RWPE2 (cell line): ENCODE measurements at regions not wholly inside any gene's neighbourhood (a gene's known extent, or its start where the extent isn't known, plus 50 kb on each side); places are given as distances from the start of the nearest gene placed in this dataset.
"Not testable (repeated sequence)": the region's sequence is repeated elsewhere in the genome, so short reads cannot be mapped to it uniquely, and the experiment has no call there.

Experiments
- ATAC-seq: fragments of 200-7000 bp; cut with Tn5 transposase; 3 replicates; pipeline ENCODE4 v1.9.1; 2021; ENCODE audit warnings: low read depth
- DNase-seq: peaks from one replicate; pipeline ENCODE4 v3.0.0-alpha.2; 2020; ENCODE audit warnings: low spot score
- H3K27ac ChIP-seq: fragments of 450-650 bp; 2 replicates; pipeline ENCODE4 v1.5.1; 2017; ENCODE audit warnings: mild to moderate bottlenecking; ENCODE audit not compliant: poor library complexity, severe bottlenecking
- H3K27me3 ChIP-seq: fragments of 250-450 bp; sonication (Bioruptor Pico); 2 replicates; pipeline ENCODE4 v1.5.1; 2021; ENCODE audit warnings: mild to moderate bottlenecking, moderate library complexity; ENCODE audit not compliant: insufficient read depth, poor library complexity, severe bottlenecking
- H3K36me3 ChIP-seq: fragments of 250-450 bp; sonication (Bioruptor Pico); 2 replicates; pipeline ENCODE4 v1.5.1; 2020; ENCODE audit warnings: low read depth, mild to moderate bottlenecking, moderate library complexity
- H3K4me1 ChIP-seq: fragments of 250-450 bp; sonication (Bioruptor Pico); 2 replicates; pipeline ENCODE4 v1.5.1; 2021; ENCODE audit warnings: mild to moderate bottlenecking, moderate library complexity; ENCODE audit not compliant: insufficient read depth, poor library complexity, severe bottlenecking
- H3K4me3 ChIP-seq: fragments of 250-450 bp; sonication (Bioruptor Pico); 2 replicates; pipeline ENCODE4 v1.5.1; 2021; ENCODE audit warnings: mild to moderate bottlenecking, moderate library complexity; ENCODE audit not compliant: severe bottlenecking
- H3K9me3 ChIP-seq: fragments of 250-450 bp; sonication (Bioruptor Pico); 2 replicates; pipeline ENCODE4 v1.5.1; 2021; ENCODE audit warnings: mild to moderate bottlenecking, moderate library complexity; ENCODE audit not compliant: severe bottlenecking
- CTCF ChIP-seq: fragments of 450-650 bp; IDR thresholded peaks from one replicate; pipeline ENCODE4 v1.5.1; 2017; ENCODE audit warnings: mild to moderate bottlenecking, moderate library complexity; ENCODE audit not compliant: poor library complexity, severe bottlenecking

GRCh38 chr5:104345222-104346016 is 782.8 kb upstream of the NUDT12 start:
- no peak for DNase-seq
- no peak for TF ChIP-seq CTCF
- no peak overlapping the region for H3K4me3 ChIP-seq
- H3K9me3 ChIP-seq: no peaks in the 10 kb centered on the region
- peaks cover 3% of the 10 kb centered on the region for H3K27me3 ChIP-seq
- no peak for ATAC-seq
- H3K27ac ChIP-seq: no peak overlapping the region
- no peaks in the 10 kb centered on the region for H3K36me3 ChIP-seq
- H3K4me1 ChIP-seq: no peaks in the 10 kb centered on the region

DNA sequence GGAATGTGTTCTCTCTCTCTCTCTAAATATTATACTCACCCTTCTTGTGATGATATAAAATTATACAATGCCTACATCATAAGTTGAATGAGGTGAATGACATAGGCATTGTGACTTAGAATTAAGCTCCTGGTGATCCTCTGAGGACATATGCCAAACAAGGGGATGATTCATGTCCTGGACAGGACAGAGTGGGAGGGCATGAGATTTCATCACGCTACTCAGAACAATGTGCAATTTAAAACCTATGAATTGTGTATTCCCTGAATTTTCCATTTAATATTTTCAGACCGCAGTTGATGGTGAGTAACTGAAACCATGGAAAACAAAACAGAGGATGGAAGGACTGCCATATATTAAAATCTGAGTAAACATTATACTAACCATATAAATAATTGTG is 782.2 kb upstream of the NUDT12 start:
- DNase-seq: no peak
- Histone ChIP-seq H3K9me3 (no peaks in the 10 kb centered on the region), H3K36me3 (no peaks in the 10 kb centered on the region), H3K27me3 (peaks cover 3% of the 10 kb centered on the region), H3K4me1 (no peaks in the 10 kb centered on the region), H3K4me3 (no peak overlapping the region), H3K27ac (no peak overlapping the region)
- peak; percentile 80 for ATAC-seq
- no peak for TF ChIP-seq CTCF

- no peak for TF ChIP-seq CTCF
- Histone ChIP-seq H3K27ac (no peak overlapping the region), H3K4me3 (no peak overlapping the region), H3K9me3 (no peaks in the 10 kb centered on the region), H3K36me3 (no peaks in the 10 kb centered on the region), H3K4me1 (no peaks in the 10 kb centered on the region), H3K27me3 (peaks cover 9% of the 10 kb centered on the region)
- ATAC-seq (no peak), DNase-seq (no peak)
Measured at GRCh38 chr5:104327801-104328200, 765.2 kb upstream of the NUDT12 start.

DNA sequence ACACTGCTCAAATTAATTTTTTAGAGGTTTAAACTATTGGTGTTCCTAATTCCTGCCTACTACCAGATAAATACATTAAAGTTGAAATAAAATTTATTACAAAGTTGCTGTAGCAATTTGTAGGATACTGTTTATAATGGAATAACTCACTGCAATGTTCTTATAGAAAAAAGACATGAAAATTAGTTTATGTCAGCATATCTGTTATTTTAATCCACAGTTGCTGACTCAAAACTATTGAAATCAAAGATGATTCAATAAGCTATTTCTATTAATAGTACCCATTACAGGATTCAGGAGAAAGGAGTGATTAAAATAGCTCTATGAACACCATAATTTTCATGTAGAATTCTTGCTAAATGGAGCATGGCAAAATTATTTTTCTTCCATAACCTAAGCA is 764.4 kb upstream of the NUDT12 start:
- Histone ChIP-seq H3K9me3 (no peaks in the 10 kb centered on the region), H3K27me3 (peaks cover 9% of the 10 kb centered on the region), H3K4me3 (no peak overlapping the region), H3K4me1 (no peaks in the 10 kb centered on the region), H3K27ac (no peak overlapping the region), H3K36me3 (no peaks in the 10 kb centered on the region)
- no peak for TF ChIP-seq CTCF
- ATAC-seq: no peak
- no peak for DNase-seq

DNA sequence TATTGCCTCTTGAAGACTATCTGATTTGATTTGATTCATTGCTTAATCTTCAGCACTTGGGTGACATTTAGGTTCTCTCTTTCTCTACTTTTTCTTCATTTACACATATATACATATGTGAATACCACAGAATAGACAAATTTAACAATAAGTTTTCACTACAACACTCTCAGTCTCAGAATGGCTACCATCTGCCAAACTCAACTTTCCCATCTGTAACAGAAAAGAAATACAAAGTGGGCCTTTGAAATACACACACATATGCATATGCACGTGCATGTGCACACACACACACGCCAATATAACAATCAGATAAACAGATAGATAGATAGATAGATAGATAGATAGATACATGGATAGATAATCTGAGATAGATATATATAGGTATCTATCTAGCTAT is 762.8 kb upstream of the NUDT12 start:
- Histone ChIP-seq H3K36me3 (no peaks in the 10 kb centered on the region), H3K27me3 (peaks cover 9% of the 10 kb centered on the region), H3K27ac (no peak overlapping the region), H3K9me3 (no peaks in the 10 kb centered on the region), H3K4me1 (no peaks in the 10 kb centered on the region), H3K4me3 (no peak overlapping the region)
- DNase-seq (no peak), ATAC-seq (no peak)
- no peak for TF ChIP-seq CTCF

DNA sequence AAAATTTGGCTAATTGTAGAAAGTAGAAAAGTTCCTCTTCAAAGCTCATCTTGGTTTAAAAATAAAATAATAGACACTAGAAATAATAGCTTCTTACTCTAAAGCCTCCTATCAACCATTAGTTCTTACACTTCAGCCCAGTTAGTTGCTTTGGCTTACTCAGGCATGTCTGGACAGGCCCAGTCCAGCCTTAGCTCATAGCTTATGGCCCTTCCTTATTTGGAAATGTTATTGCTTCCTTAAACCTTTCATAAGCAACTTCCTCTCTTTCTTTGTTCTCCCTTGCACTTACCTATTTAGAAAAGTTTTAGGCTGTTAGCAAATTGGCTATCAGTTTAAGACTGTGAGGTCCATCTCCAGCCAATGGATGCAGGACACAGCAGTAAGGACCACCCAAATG is 754.1 kb upstream of the NUDT12 start:
- not testable (repeated sequence) for H3K4me1 ChIP-seq, H3K36me3 ChIP-seq, H3K4me3 ChIP-seq, DNase-seq, H3K9me3 ChIP-seq, ATAC-seq, H3K27me3 ChIP-seq, H3K27ac ChIP-seq
